CD4-positive, CD25-positive, alpha-beta regulatory T cell (primary cell): ENCODE measurements at regions not wholly inside any gene's neighbourhood (a gene's known extent, or its start where the extent isn't known, plus 50 kb on each side); places are given as distances from the start of the nearest gene placed in this dataset.

Experiments
- ATAC-seq, 2 donors: fragments of 150-1000 bp; cut with Tn5 transposase; one replicate each; pipeline ENCODE4 v1.10.0; 2021; ENCODE audit warnings: low read depth in 2 of 2, moderate number of reproducible peaks in 2 of 2, moderate library complexity in 1 of 2
- DNase-seq, 3 donors: peaks; one replicate each; pipeline versions ENCODE4 v3.0.0 to v3.0.0-alpha.2; 2012 to 2022; ENCODE audit warnings: mixed read lengths in 1 of 3
- H3K27ac ChIP-seq: one replicate; pipeline ENCODE4 v1.7.0; 2013; ENCODE audit warnings: mild to moderate bottlenecking, low read length; ENCODE audit not compliant: insufficient read depth, poor library complexity, severe bottlenecking
- H3K27me3 ChIP-seq: one replicate; pipeline ENCODE4 v1.7.0; 2013; ENCODE audit warnings: low read length; ENCODE audit not compliant: control insufficient read depth, insufficient read depth
- H3K36me3 ChIP-seq: one replicate; pipeline ENCODE4 v1.7.0; 2013; ENCODE audit warnings: mild to moderate bottlenecking, low read length, moderate library complexity; ENCODE audit not compliant: control insufficient read depth, insufficient read depth
- H3K4me1 ChIP-seq: 2 replicates; pipeline ENCODE4 v1.7.0; 2013; ENCODE audit warnings: mild to moderate bottlenecking, low read length; ENCODE audit not compliant: insufficient read depth, control insufficient read depth, poor library complexity, severe bottlenecking
- H3K4me3 ChIP-seq: one replicate; pipeline ENCODE4 v1.7.0; 2013; ENCODE audit warnings: low read depth, mild to moderate bottlenecking, low read length, moderate library complexity
- H3K9me3 ChIP-seq, 2 experiments: 1 replicate in 1 of 2; 2 replicates in 1 of 2; pipeline ENCODE4 v1.7.0; 2013; ENCODE audit warnings: low read length in 2 of 2, mild to moderate bottlenecking in 1 of 2, moderate library complexity in 1 of 2; ENCODE audit not compliant: control insufficient read depth in 2 of 2
- H3K27ac Mint-ChIP-seq, 3 donors: one replicate each; pipeline ENCODE4 v1.8.0; 2020 to 2022; ENCODE audit warnings: mild to moderate bottlenecking in 3 of 3, mixed read lengths in 3 of 3, moderate library complexity in 2 of 3
- H3K27me3 Mint-ChIP-seq: one replicate; pipeline ENCODE4 v1.8.0; 2022; ENCODE audit warnings: mild to moderate bottlenecking, mixed read lengths
- H3K36me3 Mint-ChIP-seq: one replicate; pipeline ENCODE4 v1.8.0; 2020; ENCODE audit warnings: mixed read lengths
- H3K4me1 Mint-ChIP-seq, 4 donors: one replicate each; pipeline ENCODE4 v1.8.0; 2020 to 2022; ENCODE audit warnings: mixed read lengths in 4 of 4, mild to moderate bottlenecking in 1 of 4
- H3K4me3 Mint-ChIP-seq, 4 donors: one replicate each; pipeline ENCODE4 v1.8.0; 2020 to 2022; ENCODE audit warnings: mild to moderate bottlenecking in 4 of 4, mixed read lengths in 4 of 4, moderate library complexity in 3 of 4
- H3K9me3 Mint-ChIP-seq, 7 donors: one replicate each; pipeline ENCODE4 v1.8.0; 2020 to 2022; ENCODE audit warnings: mixed read lengths in 7 of 7, mild to moderate bottlenecking in 3 of 7, moderate library complexity in 2 of 7

DNA sequence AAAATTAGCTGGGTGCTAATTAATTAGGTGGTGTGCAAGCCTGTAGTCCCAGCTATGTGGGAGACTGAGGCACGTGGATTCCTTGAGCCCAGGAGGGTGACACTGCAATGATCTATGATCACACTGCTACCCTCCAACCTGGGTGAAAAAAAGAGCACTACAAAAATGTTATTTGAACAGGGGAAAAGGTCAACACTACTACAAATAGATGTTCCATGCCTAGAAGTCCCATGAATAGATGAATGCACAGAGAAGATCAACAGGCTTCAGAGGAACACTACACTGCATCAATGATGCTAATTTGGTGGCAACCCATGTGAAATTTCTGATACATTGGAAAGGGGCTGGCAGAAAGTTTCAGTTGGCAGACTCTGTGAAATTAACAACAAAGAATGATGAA lies 105.4 kb upstream of the FHIT start:
- H3K27me3 Mint-ChIP-seq, result peaks cover 4% of the 10 kb centered on the region
- Histone ChIP-seq H3K27me3 (no peaks in the 10 kb centered on the region), H3K4me1 (no peaks in the 10 kb centered on the region), H3K36me3 (no peaks in the 10 kb centered on the region), H3K9me3 (no peaks in the 10 kb centered on the region), H3K27ac (no peak overlapping the region), H3K4me3 (no peak overlapping the region)
- ATAC-seq (no peak), DNase-seq (no peak)
- no peak overlapping the region for H3K4me3 Mint-ChIP-seq
- H3K9me3 Mint-ChIP-seq, result no peaks in the 10 kb centered on the region
- no peaks in the 10 kb centered on the region for H3K36me3 Mint-ChIP-seq
- H3K4me1 Mint-ChIP-seq, result no peaks in the 10 kb centered on the region
- H3K27ac Mint-ChIP-seq, result no peak overlapping the region

DNA sequence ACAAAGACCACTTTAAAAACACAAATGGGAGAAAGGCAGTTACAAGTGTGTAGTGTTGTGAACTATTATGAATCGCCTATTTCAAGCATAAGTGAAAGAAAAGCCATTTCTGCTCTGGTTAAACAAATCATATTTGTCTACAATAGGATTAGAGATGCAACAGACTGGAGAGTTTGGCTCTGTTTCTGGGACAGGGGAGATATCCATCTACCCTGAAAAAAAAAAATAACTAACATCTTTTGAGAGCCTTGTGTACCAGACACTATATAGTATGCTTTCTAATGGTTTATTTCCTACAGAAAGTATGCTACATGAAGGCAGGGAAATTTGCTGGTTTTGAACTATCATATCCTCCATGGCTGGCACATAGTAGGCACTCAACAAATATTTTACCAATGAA lies 106.7 kb upstream of the FHIT start:
- H3K27ac ChIP-seq, result no peak overlapping the region
- H3K36me3 Mint-ChIP-seq, result no peaks in the 10 kb centered on the region
- no peak overlapping the region for H3K4me3 ChIP-seq
- DNase-seq (no peak), ATAC-seq (no peak)
- no peaks in the 10 kb centered on the region for H3K9me3 ChIP-seq
- H3K27ac Mint-ChIP-seq, result no peak overlapping the region
- H3K27me3 Mint-ChIP-seq, result peaks cover 4% of the 10 kb centered on the region
- H3K27me3 ChIP-seq, result no peaks in the 10 kb centered on the region
- H3K4me1 Mint-ChIP-seq, result no peaks in the 10 kb centered on the region
- H3K36me3 ChIP-seq, result no peaks in the 10 kb centered on the region
- no peaks in the 10 kb centered on the region for H3K4me1 ChIP-seq
- H3K4me3 Mint-ChIP-seq, result no peak overlapping the region
- no peaks in the 10 kb centered on the region for H3K9me3 Mint-ChIP-seq

DNA sequence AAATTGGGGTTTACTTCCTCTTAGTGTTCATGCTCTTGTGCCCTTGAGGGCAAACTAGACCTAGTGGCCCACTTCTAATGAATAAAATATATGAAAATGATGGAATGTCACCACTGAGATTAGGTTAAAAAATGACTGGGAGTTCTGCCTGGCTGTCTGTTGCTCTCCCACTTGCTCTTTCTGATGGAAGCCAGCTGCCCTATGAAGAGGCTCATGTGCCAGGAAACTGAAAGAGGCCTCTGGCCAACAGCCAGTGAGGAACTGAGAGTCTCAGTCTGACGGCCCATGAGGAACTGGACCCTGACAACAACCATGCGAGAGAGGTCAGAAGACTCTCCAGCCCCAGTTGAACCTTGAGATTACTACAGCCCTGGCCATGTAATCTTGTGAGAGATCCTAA lies 107.1 kb upstream of the FHIT start:
- Mint-ChIP-seq H3K27me3 (peaks cover 4% of the 10 kb centered on the region), H3K4me1 (no peaks in the 10 kb centered on the region), H3K27ac (no peak overlapping the region), H3K4me3 (no peak overlapping the region), H3K9me3 (no peaks in the 10 kb centered on the region), H3K36me3 (no peaks in the 10 kb centered on the region)
- ATAC-seq, result no peak
- no peaks in the 10 kb centered on the region for H3K27me3 ChIP-seq
- H3K27ac ChIP-seq, result no peak overlapping the region
- no peaks in the 10 kb centered on the region for H3K36me3 ChIP-seq
- H3K4me3 ChIP-seq, result no peak overlapping the region
- DNase-seq, result no peak
- H3K4me1 ChIP-seq, result no peaks in the 10 kb centered on the region
- H3K9me3 ChIP-seq, result no peaks in the 10 kb centered on the region

DNA sequence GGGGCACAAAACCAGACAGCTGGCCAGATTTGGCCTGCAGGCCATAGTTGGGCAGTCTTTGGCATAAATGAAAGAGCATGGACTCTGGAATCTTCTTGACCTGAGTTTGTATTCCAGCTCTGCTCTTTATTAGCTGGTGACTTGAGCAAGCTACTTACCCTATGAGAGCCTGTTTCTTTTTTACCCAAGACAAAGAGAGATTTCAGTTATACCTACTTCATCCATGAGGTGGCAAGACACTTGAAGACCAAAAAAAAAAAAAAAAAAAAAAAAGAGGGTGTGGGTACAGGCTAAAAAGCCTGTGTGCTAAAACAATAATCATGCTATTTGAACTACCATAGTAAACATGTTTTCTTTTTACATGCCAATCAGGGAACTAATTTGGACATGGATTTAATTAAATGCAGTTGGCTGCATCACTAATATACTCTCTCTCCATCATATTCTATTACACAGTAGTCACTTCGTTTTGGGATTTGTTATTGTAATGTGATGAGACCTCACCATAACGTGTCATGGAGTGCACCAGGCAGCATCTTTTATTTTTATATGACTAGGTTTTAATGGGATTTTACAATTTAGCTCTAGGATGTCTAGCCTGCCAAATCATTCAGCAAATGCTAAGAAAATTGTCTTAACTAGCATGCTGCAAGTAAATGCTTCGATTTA lies 109.2 kb upstream of the FHIT start:
- no peak overlapping the region for H3K4me3 ChIP-seq
- Mint-ChIP-seq H3K27ac (no peak overlapping the region), H3K4me3 (no peak overlapping the region), H3K4me1 (no peaks in the 10 kb centered on the region), H3K9me3 (peaks cover 0 to 3% (median 0%) of the 10 kb centered on the region in 7 donors), H3K36me3 (no peaks in the 10 kb centered on the region), H3K27me3 (peaks cover 4% of the 10 kb centered on the region)
- no peaks in the 10 kb centered on the region for H3K9me3 ChIP-seq
- H3K27ac ChIP-seq, result no peak overlapping the region
- H3K4me1 ChIP-seq, result no peaks in the 10 kb centered on the region
- DNase-seq (no peak), ATAC-seq (no peak)
- no peaks in the 10 kb centered on the region for H3K36me3 ChIP-seq
- no peaks in the 10 kb centered on the region for H3K27me3 ChIP-seq

DNA sequence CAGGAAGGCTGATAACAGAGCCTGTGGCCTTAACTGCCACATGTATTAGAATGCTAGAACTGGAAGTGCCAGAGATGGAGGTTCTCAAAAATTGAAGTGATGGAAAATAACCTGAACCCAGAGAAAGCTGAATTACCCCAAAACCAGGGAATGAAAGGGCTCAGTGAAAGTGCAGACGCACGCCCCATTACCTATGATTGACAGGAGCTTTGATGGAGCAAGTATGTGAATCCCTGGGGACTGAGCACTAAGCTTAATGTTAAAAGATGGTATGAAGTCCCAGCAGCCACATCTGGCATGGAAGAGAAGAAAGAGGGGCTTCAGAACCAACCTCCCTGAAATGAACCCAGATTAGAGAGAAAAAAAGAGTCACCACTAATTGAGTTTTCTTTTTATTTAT lies 118.4 kb upstream of the FHIT start:
- Histone ChIP-seq H3K9me3 (no peaks in the 10 kb centered on the region), H3K4me1 (no peaks in the 10 kb centered on the region), H3K27ac (no peak overlapping the region), H3K4me3 (no peak overlapping the region), H3K36me3 (no peaks in the 10 kb centered on the region), H3K27me3 (no peaks in the 10 kb centered on the region)
- Mint-ChIP-seq H3K4me3 (no peak overlapping the region), H3K4me1 (no peaks in the 10 kb centered on the region), H3K9me3 (peaks cover 0 to 2% (median 0%) of the 10 kb centered on the region in 7 donors), H3K36me3 (no peaks in the 10 kb centered on the region), H3K27ac (no peak overlapping the region), H3K27me3 (no peaks in the 10 kb centered on the region)
- DNase-seq, result no peak
- no peak for ATAC-seq

DNA sequence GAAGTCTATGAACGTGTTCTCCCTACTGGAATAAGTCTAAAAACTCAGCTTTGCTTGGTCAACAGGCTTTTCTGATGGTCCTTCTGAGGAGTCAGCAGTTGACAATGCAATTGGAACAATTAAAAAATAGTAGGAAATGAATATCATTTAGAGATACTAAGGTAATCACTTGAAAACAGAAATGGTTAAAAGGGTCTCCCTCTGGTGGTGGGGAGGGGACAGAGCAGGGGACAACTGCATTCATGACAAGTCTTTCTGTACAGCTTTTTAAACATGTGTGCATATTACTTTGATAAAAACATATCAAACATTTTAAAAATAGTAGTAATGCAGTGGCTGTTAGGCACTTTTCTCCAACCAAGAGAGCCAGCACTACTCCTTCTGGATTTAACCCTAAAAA lies 119.9 kb upstream of the FHIT start:
- DNase-seq (peak in 2 of 3 donors; percentile 3 to 57), ATAC-seq (no peak)
- no peak overlapping the region for H3K27ac Mint-ChIP-seq
- no peak overlapping the region for H3K4me3 ChIP-seq
- H3K27me3 Mint-ChIP-seq, result no peaks in the 10 kb centered on the region
- no peaks in the 10 kb centered on the region for H3K36me3 Mint-ChIP-seq
- no peaks in the 10 kb centered on the region for H3K36me3 ChIP-seq
- no peak overlapping the region for H3K4me3 Mint-ChIP-seq
- no peaks in the 10 kb centered on the region for H3K4me1 ChIP-seq
- H3K4me1 Mint-ChIP-seq, result no peaks in the 10 kb centered on the region
- H3K27ac ChIP-seq, result no peak overlapping the region
- peaks cover 0 to 2% (median 0%) of the 10 kb centered on the region in 7 donors for H3K9me3 Mint-ChIP-seq
- no peaks in the 10 kb centered on the region for H3K27me3 ChIP-seq
- no peaks in the 10 kb centered on the region for H3K9me3 ChIP-seq

DNA sequence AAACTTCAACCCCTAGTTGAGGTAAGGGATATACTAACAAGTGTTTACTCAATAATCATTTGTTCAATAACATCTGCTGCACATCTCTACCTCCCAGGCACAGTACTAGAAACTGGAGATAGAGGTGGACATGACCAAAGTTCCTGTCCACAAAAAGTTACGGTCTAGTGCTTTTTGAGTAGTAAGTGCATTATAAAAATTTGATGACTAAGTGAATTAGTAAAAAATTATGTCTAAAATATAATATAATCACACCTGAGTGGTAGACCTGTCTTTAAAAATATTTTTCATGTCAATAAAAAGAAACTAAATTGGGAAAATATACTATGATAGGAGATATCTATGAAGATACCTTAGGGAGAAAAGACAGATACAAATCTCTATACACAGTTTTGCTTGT lies 121.5 kb upstream of the FHIT start:
- no peaks in the 10 kb centered on the region for H3K9me3 Mint-ChIP-seq
- Histone ChIP-seq H3K36me3 (no peaks in the 10 kb centered on the region), H3K4me3 (no peak overlapping the region), H3K27me3 (no peaks in the 10 kb centered on the region), H3K27ac (no peak overlapping the region), H3K9me3 (no peaks in the 10 kb centered on the region), H3K4me1 (no peaks in the 10 kb centered on the region)
- H3K27me3 Mint-ChIP-seq, result no peaks in the 10 kb centered on the region
- no peak overlapping the region for H3K4me3 Mint-ChIP-seq
- H3K36me3 Mint-ChIP-seq, result no peaks in the 10 kb centered on the region
- H3K27ac Mint-ChIP-seq, result no peak overlapping the region
- DNase-seq (no peak), ATAC-seq (no peak)
- H3K4me1 Mint-ChIP-seq, result no peaks in the 10 kb centered on the region

DNA sequence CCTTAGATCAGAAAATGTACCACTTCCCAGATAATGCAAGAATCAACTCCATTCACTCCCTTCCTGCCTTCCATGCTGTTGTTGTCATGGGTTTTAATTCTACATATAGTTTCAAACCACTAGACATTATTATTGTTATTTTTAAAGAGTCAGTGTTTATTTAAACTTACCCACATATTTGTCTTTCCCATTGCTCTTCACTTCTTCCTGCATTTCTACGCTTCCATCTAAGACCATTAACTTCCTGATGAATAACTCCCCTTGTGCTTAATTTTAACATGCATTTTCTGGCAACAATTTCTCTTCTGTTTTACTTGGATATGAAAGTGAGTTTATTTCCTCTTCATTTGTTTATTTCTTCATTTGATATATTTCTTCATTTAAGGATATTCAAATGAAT lies 127.1 kb upstream of the FHIT start:
- Histone ChIP-seq H3K27ac (no peak overlapping the region), H3K4me1 (no peaks in the 10 kb centered on the region), H3K4me3 (no peak overlapping the region), H3K9me3 (no peaks in the 10 kb centered on the region), H3K36me3 (no peaks in the 10 kb centered on the region), H3K27me3 (no peaks in the 10 kb centered on the region)
- H3K4me3 Mint-ChIP-seq, result no peak overlapping the region
- no peak overlapping the region for H3K27ac Mint-ChIP-seq
- ATAC-seq (no peak), DNase-seq (no peak)
- no peaks in the 10 kb centered on the region for H3K27me3 Mint-ChIP-seq
- no peaks in the 10 kb centered on the region for H3K36me3 Mint-ChIP-seq
- peaks cover 0 to 5% (median 2%) of the 10 kb centered on the region in 4 donors for H3K4me1 Mint-ChIP-seq
- H3K9me3 Mint-ChIP-seq, result no peaks in the 10 kb centered on the region
